LNCaP clone FGC (cell line): ENCODE measurements at regions not wholly inside any gene's neighbourhood (a gene's known extent, or its start where the extent isn't known, plus 50 kb on each side); places are given as distances from the start of the nearest gene placed in this dataset.
"Not testable (repeated sequence)": the region's sequence is repeated elsewhere in the genome, so short reads cannot be mapped to it uniquely, and the experiment has no call there.

Source experiments
- DNase-seq: peaks from one replicate; pipeline ENCODE4 v3.0.0-alpha.2; 2011; ENCODE audit warnings: low read depth
- H3K4me3 ChIP-seq: 2 replicates; pipeline ENCODE4 v1.5.1; 2011; ENCODE audit warnings: mild to moderate bottlenecking, low read depth, low read length, control low read depth

DNA sequence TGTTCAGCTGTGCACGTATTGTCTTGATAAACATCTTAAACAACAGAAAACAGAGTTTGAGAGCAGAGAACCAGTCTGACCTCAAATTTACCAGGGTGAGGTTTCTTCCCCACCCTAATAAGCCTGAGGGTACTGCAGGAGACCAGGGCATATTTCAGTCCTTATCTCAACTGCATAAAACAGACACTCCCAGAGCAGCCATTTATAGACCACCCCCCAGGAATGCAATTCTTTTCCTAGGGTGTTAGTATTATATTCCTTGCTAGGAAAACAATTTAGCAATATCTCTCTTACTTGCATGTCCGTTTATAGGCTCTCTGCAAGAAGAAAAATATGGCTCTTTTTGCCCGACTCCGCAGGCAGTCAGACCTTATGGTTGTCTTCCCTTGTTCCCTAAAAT is 747.2 kb downstream of the TTLL7 start:
- not testable (repeated sequence) for DNase-seq, H3K4me3 ChIP-seq

DNA sequence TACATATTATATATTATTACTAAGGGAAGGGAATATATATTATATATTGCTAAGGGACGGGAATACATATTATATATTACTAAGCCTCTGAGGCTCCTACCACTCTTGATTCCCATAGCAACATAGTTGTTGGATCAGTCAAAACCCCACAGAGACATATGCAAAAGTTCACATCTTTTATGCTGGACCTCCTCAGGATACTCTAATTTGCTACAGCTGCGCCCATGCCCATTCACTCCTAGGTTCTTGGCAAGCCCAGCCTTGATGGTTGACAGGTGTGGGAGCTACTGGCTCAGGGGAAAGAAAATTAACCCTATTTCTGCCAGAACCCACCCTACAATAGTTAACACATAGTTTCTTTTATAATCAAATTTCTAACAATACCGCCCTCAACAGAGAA is 752.2 kb downstream of the TTLL7 start:
- not testable (repeated sequence) for DNase-seq, H3K4me3 ChIP-seq

DNA sequence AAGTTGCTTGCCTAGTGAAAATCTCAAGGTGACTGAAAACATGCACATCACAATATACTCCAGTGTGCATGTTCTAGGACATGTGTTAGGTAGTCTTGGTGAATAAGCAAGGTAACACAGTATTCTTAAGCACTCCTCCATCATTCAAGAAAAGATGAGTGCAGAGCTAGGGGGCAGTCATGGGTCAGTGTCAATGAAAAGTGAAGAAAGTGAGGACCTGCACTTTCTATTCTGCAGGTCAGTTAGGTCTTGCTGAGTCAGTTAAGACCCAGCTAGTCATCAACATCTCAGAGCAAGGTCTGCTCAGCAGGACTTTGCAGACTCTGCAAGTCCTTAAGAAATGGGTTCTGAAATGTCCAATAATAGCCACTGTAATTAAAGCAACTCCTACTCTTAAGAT is 754.1 kb downstream of the TTLL7 start:
- H3K4me3 ChIP-seq, DNase-seq: not testable (repeated sequence)

- not testable (repeated sequence) for H3K4me3 ChIP-seq, DNase-seq
These were observed 759.4 kb downstream of the TTLL7 start for GRCh38 chr1:83239568-83239967.

DNA sequence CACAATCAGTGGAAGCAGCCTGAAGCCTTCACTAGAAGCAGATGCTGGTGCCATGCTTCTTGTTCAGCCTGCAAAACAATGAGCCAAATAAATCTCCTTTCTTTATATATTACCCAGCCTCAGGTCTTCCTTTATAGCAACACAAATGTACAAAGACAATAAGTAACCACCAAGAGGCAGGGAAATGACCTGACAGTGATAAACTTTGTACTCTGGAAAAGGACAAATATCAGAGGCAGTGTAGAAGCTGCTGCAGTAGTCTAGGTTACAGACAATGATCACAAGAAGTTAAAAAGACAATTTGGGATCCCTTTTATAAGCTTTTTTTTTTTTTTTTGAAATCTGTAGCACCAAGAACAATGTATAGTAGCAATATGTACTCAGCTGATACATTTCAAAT is 760.3 kb downstream of the TTLL7 start:
- DNase-seq, H3K4me3 ChIP-seq: not testable (repeated sequence)

DNA sequence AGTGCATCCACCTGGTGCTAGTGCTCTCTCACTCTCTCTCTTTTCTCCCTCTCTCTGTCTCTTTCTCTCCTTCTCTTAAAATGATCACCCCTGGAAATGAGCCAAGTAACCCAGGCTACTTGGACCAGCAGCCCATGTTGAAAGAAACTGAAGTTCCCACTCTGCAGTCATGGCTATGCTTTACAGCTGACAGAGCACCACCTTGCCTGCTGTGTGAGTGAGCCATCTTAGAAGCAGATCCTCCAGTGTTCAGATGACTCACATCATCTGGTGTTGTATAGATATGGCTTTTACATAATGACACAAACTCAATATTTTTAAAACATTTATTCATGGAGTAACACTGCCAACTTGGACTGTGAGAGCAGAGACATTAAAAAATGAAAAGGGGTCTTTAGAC is 779.1 kb downstream of the TTLL7 start:
- not testable (repeated sequence) for DNase-seq, H3K4me3 ChIP-seq

DNA sequence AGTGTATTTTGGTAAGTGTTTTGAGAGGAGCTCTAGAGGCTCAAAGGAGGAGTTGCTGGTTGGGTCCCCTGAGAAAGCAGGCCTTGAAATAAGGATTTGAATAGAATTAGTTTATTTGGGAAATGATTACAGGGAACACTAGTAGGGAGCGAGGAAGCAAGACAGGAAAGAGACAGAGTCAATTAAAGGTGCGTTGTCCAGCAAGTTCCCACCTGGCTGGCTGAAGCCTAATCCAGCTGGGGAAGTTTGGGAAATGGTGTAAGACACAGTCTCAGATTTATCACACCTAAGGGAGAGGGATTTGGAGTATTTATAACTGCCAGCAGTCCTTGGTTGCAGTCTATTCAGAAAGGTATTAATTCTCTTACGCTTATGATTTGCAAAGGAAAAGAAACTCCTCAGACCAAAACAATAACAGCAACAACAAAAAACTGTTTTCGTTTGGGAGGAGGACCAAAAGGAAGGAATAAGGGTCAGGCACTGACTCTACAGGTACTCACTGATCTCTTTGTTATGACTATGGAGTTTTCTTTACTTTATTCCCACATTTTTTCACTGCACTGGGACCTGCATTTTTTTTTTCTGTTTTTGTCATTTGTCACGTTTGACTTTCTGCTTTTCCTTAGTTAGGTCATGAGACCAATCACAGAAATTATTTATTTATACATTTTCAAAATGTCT is 780.8 kb downstream of the TTLL7 start:
- not testable (repeated sequence) for H3K4me3 ChIP-seq, DNase-seq

DNA sequence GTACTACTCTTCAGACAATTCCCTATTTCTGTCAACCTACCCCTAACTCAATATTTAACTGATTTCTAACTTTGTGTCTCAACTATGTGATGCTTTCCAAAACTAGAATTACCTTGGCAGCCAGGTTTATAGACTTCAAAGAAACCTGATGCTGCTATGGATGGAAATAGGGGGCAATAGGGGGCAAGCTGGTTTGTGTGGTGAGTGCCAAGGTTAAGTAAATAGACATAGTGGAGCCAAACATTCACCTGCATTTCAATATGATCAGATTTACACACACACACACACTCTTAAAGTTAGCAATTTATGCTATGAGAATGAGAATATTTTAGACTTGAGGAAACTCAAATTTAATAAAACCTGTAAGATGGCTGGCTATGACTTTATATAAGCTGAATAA is 784.6 kb downstream of the TTLL7 start:
- not testable (repeated sequence) for H3K4me3 ChIP-seq, DNase-seq

GRCh38 chr1:83213648-83214047 is 785.3 kb downstream of the TTLL7 start:
- H3K4me3 ChIP-seq, DNase-seq: not testable (repeated sequence)

- H3K4me3 ChIP-seq, DNase-seq: not testable (repeated sequence)
These were observed 786.9 kb downstream of the TTLL7 start for GRCh38 chr1:83212033-83212432.

- not testable (repeated sequence) for H3K4me3 ChIP-seq, DNase-seq
These were observed 790.4 kb downstream of the TTLL7 start for GRCh38 chr1:83208540-83208939.

GRCh38 chr1:83194610-83195009 is 804.3 kb downstream of the TTLL7 start:
- H3K4me3 ChIP-seq, DNase-seq: not testable (repeated sequence)

DNA sequence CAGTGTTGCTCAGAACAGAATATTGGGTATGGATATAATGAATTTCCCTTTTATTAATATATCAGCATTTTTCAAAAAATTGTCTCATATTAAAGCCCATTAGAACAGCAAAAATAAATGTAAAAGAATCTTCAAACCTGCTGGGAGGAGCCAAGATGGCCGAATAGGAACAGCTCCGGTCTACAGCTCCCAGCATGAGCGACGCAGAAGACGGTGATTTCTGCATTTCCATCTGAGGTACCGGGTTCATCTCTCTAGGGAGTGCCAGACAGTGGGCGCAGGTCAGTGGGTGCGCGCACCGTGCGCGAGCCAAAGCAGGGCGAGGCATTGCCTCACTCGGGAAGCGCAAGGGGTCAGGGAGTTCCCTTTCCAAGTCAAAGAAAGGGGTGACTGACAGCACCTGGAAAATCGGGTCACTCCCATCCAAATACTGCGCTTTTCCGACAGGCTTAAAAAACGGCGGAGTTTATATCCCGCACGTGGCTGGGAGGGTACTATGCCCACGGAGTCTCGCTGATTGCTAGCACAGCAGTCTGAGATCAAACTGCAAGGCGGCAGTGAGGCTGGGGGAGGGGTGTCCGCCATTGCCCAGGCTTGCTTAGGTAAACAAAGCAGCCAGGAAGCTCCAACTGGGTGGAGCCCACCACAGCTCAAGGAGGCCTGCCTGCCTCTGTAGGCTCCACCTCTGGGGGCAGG is 816.8 kb downstream of the TTLL7 start:
- H3K4me3 ChIP-seq, DNase-seq: not testable (repeated sequence)

DNA sequence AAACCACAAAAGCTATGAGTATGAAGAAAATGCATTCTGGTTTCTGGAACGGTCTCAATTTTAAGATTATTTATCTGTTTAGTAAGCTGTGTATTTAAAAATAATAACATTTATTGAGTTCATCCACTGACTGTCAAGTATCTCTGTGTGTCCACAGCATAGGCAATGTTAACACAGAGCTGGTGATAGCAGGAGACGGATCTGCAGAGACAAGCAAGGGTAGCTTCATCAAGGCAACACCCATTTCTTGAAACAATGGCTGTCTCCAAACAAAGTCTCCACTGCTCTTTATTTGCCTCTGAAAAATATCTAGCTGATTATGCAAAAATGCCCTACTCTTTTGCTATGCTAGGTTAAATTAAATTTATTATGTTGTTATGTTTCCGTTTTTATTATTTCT is 818.3 kb downstream of the TTLL7 start:
- H3K4me3 ChIP-seq, DNase-seq: not testable (repeated sequence)

DNA sequence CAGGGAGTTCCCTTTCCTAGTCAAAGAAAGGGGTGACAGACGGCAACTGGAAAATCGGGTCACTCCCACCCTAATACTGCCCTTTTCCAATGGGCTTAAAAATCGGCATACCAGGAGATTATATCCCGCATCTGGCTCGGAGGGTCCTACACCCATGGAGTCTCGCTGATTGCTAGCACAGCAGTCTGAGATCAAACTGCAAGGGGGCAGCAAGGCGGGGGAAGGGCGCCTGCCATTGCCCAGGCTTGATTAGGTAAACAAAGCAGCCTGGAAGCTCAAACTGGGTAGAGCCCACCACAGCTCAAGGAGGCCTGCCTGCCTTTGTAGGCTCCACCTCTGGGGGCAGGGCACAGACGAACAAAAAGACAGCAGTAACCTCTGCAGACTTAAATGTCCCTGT is 831.3 kb downstream of the TTLL7 start:
- not testable (repeated sequence) for H3K4me3 ChIP-seq

DNA sequence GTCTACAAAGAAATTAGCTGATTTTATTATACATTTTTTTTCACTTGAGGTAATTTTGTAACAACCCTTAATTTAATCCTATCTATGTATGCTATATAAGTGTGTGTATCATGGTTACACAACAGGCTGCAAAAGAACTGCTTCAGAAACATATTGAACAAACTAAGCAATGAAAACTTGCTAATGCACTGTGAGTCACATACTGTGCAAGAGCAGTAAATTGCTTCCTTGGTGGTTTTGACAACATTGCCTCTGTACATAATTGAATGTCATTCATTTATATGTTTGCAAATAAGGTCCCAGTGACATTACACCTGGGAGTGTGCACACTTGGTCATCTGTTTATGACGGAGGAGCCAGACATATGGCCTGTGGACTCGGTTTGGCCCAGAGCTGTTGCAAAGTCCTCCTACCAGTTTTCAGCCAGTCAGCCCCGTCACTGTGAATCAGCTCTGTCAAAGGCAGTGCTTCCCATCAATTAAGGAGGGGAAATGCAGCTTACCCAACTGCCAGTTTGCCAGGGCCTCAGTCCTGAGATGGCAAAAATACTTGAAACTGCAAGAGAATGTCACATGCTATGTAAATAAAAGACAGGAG is 835.0 kb downstream of the TTLL7 start:
- not testable (repeated sequence) for DNase-seq, H3K4me3 ChIP-seq

More for the DNA sequence above, 831.3 kb downstream of the TTLL7 start:
- not testable (repeated sequence) for DNase-seq

GRCh38 chr1:83158924-83159323 is 840.0 kb downstream of the TTLL7 start:
- DNase-seq, H3K4me3 ChIP-seq: not testable (repeated sequence)

DNA sequence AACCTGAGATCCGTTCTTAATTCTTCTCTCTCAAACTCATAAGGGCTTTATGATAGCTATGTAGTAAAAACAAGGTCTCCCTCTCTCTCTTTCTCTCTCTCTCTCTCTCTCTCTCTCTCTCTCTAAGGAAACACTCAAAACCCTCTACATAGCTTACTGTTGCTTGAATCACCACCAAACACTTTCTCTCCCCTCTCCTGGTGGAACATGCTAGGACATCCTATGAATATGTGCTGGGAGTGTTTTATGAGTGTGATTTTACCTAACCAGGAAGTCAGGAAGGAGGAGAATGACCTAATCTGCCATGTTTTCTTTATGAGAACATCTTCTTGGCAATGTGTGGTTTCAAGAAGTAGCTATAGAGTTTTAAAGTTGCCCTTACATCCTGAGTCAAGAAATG is 844.6 kb downstream of the TTLL7 start:
- not testable (repeated sequence) for H3K4me3 ChIP-seq
- peak; percentile 43 for DNase-seq

DNA sequence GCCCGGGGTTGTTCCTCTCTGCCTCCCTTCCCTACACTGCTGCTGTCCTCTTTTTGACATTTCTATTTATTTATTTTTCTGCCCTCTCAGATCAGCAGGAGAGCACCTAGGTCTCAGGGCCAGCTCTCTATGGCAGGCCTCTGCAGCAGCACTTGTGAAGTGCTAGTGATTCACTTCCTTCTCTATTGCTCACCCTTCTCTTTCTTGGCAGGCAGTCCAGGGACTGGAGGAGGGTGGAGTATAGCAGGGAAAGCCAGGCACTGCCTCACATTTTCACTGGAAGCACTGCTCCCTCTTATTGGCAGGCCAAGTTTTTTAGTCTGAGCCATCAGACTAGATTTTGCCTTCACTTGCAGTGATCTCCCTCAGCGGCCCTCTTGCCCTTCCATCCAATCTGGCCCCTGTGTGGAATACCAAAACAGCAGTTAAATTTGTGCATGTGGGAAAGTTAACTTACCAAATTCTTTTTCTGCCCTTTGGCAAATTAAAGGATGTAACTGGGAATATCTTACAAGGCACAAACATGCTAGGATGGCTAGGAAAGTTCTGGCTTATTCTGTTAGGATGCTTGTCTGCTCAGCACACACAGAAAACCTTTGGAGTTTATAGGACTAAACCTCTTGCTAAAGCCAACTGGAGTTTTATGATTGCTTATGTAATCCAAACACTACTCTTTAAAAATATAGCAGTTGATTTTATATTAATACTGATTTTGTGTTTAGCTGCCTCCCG is 847.6 kb downstream of the TTLL7 start:
- DNase-seq, result peak; percentile 30
- not testable (repeated sequence) for H3K4me3 ChIP-seq

DNA sequence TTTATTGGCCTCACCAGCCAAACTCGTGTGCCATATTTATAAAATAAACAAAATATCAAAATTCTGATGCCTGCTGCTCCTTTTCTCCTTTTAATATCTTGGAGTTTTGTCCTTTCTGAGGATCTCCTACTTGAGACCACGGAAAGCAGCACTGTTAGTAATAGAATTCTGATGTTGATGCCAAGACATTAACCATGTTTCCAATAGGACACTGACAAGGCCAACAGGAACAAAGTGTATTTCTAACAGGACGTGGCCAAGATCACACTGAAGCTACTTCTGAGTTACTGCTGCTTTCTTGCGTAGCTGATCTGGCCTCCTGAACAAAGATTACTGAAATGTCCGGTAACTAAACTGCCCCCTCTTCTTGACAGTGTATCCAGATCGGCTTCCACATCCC is 848.5 kb downstream of the TTLL7 start:
- not testable (repeated sequence) for DNase-seq, H3K4me3 ChIP-seq
